ENCODE measurements at regions not wholly inside any gene's neighbourhood (a gene's known extent, or its start where the extent isn't known, plus 50 kb on each side); places are given as distances from the start of the nearest gene placed in this dataset.

- no peak for DNase-seq
These were observed 223.2 kb downstream of the ANAPC1 start for GRCh38 chr2:111660811-111661210.

GRCh38 chr2:111661286-111661940 is 222.6 kb downstream of the ANAPC1 start:
- no peak for DNase-seq

GRCh38 chr2:111662039-111662770 is 221.8 kb downstream of the ANAPC1 start:
- no peak for DNase-seq

GRCh38 chr2:111662771-111663470 is 221.1 kb downstream of the ANAPC1 start:
- DNase-seq, result peak; percentile 62

GRCh38 chr2:111663471-111664274 is 220.3 kb downstream of the ANAPC1 start:
- DNase-seq, result no peak

GRCh38 chr2:111664275-111664850 is 219.6 kb downstream of the ANAPC1 start:
- no peak for DNase-seq

GRCh38 chr2:111665011-111665410 is 219.0 kb downstream of the ANAPC1 start:
- no peak for DNase-seq

GRCh38 chr2:111665551-111666116 is 218.4 kb downstream of the ANAPC1 start:
- no peak for DNase-seq

- DNase-seq, result no peak
These were observed 217.8 kb downstream of the ANAPC1 start for GRCh38 chr2:111666160-111666559.

GRCh38 chr2:111667001-111667400 is 217.0 kb downstream of the ANAPC1 start:
- no peak for DNase-seq

GRCh38 chr2:111667542-111668273 is 216.3 kb downstream of the ANAPC1 start:
- DNase-seq, result no peak

GRCh38 chr2:111668274-111668616 is 215.7 kb downstream of the ANAPC1 start:
- no peak for DNase-seq

GRCh38 chr2:111668741-111669140 is 215.3 kb downstream of the ANAPC1 start:
- no peak for DNase-seq

- no peak for DNase-seq
These were observed 213.9 kb downstream of the ANAPC1 start for GRCh38 chr2:111669928-111670695.

- no peak for DNase-seq
These were observed 213.2 kb downstream of the ANAPC1 start for GRCh38 chr2:111670776-111671175.

GRCh38 chr2:111671426-111672150 is 212.4 kb downstream of the ANAPC1 start:
- no peak for DNase-seq

- DNase-seq, result peak; percentile 32
These were observed 211.4 kb downstream of the ANAPC1 start for GRCh38 chr2:111672641-111673040.

GRCh38 chr2:111673526-111673925 is 210.5 kb downstream of the ANAPC1 start:
- DNase-seq, result no peak

GRCh38 chr2:111675419-111676194 is 208.4 kb downstream of the ANAPC1 start:
- no peak for DNase-seq

Measured in activated CD8-positive, alpha-beta memory T cell treated with anti-CD3 and anti-CD28 coated beads for 24 hours (primary cell).